GM21367 (cell line): ENCODE measurements at regions not wholly inside any gene's neighbourhood (a gene's known extent, or its start where the extent isn't known, plus 50 kb on each side); places are given as distances from the start of the nearest gene placed in this dataset.
"Not testable (repeated sequence)": the region's sequence is repeated elsewhere in the genome, so short reads cannot be mapped to it uniquely, and the experiment has no call there.

Experiments used
- ATAC-seq: cut with Tn5 transposase; IDR thresholded peaks from one replicate; pipeline ENCODE4 v1.9.1; 2021; ENCODE audit not compliant: unreplicated experiment

GRCh38 chr4:188372058-188372457 is 232.8 kb downstream of the TRIML1 start:
- ATAC-seq = no peak

GRCh38 chr4:188372829-188373228 is 233.6 kb downstream of the TRIML1 start:
- ATAC-seq = no peak

- ATAC-seq = no peak
Observed at GRCh38 chr4:188374871-188375270, 235.6 kb downstream of the TRIML1 start.

- ATAC-seq = no peak
Observed at GRCh38 chr4:188377816-188378215, 238.6 kb downstream of the TRIML1 start.

- no peak for ATAC-seq
Observed at GRCh38 chr4:188383180-188383579, 243.9 kb downstream of the TRIML1 start.

GRCh38 chr4:188387179-188387791 is 248.0 kb downstream of the TRIML1 start:
- no peak for ATAC-seq

- not testable (repeated sequence) for ATAC-seq
Observed at GRCh38 chr4:188391349-188391748, 252.1 kb downstream of the TRIML1 start.

GRCh38 chr4:188396037-188396436 is 256.8 kb downstream of the TRIML1 start:
- ATAC-seq = no peak

GRCh38 chr4:188399834-188400233 is 260.6 kb downstream of the TRIML1 start:
- ATAC-seq = no peak

GRCh38 chr4:188400451-188400850 is 261.2 kb downstream of the TRIML1 start:
- no peak for ATAC-seq

- ATAC-seq = no peak
Observed at GRCh38 chr4:188403272-188403671, 264.0 kb downstream of the TRIML1 start.

GRCh38 chr4:188405071-188405835 is 266.0 kb downstream of the TRIML1 start:
- not testable (repeated sequence) for ATAC-seq

- ATAC-seq = no peak
Observed at GRCh38 chr4:188408244-188409030, 269.2 kb downstream of the TRIML1 start.

GRCh38 chr4:188409851-188410250 is 270.6 kb downstream of the TRIML1 start:
- no peak for ATAC-seq

GRCh38 chr4:188411805-188412204 is 272.6 kb downstream of the TRIML1 start:
- no peak for ATAC-seq

GRCh38 chr4:188412499-188412898 is 273.3 kb downstream of the TRIML1 start:
- no peak for ATAC-seq

GRCh38 chr4:188414441-188414840 is 275.2 kb downstream of the TRIML1 start:
- no peak for ATAC-seq

GRCh38 chr4:188417181-188417580 is 277.9 kb downstream of the TRIML1 start:
- no peak for ATAC-seq

GRCh38 chr4:188423039-188423438 is 283.8 kb downstream of the TRIML1 start:
- ATAC-seq = no peak

- ATAC-seq = no peak
Observed at GRCh38 chr4:188428935-188429334, 289.7 kb downstream of the TRIML1 start.

GRCh38 chr4:188429965-188430364 is 290.7 kb downstream of the TRIML1 start:
- no peak for ATAC-seq

GRCh38 chr4:188430384-188430783 is 291.1 kb downstream of the TRIML1 start:
- ATAC-seq = no peak
